SK-N-SH (cell line): ENCODE measurements at regions not wholly inside any gene's neighbourhood (a gene's known extent, or its start where the extent isn't known, plus 50 kb on each side); places are given as distances from the start of the nearest gene placed in this dataset.
"Not testable (repeated sequence)": the region's sequence is repeated elsewhere in the genome, so short reads cannot be mapped to it uniquely, and the experiment has no call there.

ENCODE experiments used
- CTCF ChIA-PET: fragments of 300-600, 350-600 bp; formaldehyde crosslinking; extraction: SDS; loops from one replicate; lab custom pipeline; 2021; lab: Yijun Ruan, JAX
- POLR2A ChIA-PET: fragments of 350-600 bp; sonication (Branson Sonifier 250); formaldehyde crosslinking; extraction: SDS; loops from one replicate; lab custom pipeline; 2020; ENCODE audit warnings: antibody characterized with exemption, inconsistent platforms; lab: Yijun Ruan, JAX
- DNase-seq: peaks from one replicate; pipeline ENCODE4 v3.0.0; 2012
- H2AFZ ChIP-seq: fragments of 200-600 bp; sonication (generic); 2 replicates; pipeline ENCODE4 v1.8.1; 2016; ENCODE audit warnings: antibody characterized with exemption, mild to moderate bottlenecking, low read depth
- H3F3A ChIP-seq: fragments of 200-600 bp; sonication (generic); replicated peaks from 2 replicates; pipeline ENCODE3; 2016; ENCODE audit warnings: antibody characterized with exemption, mild to moderate bottlenecking; ENCODE audit not compliant: insufficient read depth
- H3K27ac ChIP-seq, 2 experiments: fragments of 200-500 bp in 1 of 2; fragments of 200-600 bp in 1 of 2; sonication (Bioruptor generic) in 1 of 2; sonication (generic), shearing (Covaris generic) in 1 of 2; 2 replicates each; pipeline versions ENCODE4 v1.5.1 to v1.6.1; 2014 to 2016; ENCODE audit warnings: low read depth in 2 of 2, inconsistent platforms in 1 of 2, low read length in 1 of 2, mild to moderate bottlenecking in 1 of 2, mixed read lengths in 1 of 2
- H3K27me3 ChIP-seq: fragments of 200-600 bp; sonication (generic), shearing (Covaris generic); 2 replicates; pipeline ENCODE4 v1.6.1; 2016; ENCODE audit warnings: mixed run types; ENCODE audit not compliant: insufficient read depth
- H3K36me3 ChIP-seq, 2 experiments: fragments of 200-500 bp in 1 of 2; fragments of 200-600 bp in 1 of 2; sonication (Bioruptor generic) in 1 of 2; sonication (generic) in 1 of 2; replicated peaks in 1 of 2; 2 replicates each; pipeline versions ENCODE3 to v1.5.1; 2014 to 2016; ENCODE audit warnings: low read length in 1 of 2, mild to moderate bottlenecking in 1 of 2; ENCODE audit not compliant: insufficient read depth in 2 of 2, control insufficient read depth in 1 of 2
- H3K4me1 ChIP-seq, 2 experiments: fragments of 200-500 bp in 1 of 2; fragments of 200-600 bp in 1 of 2; sonication (Bioruptor generic) in 1 of 2; sonication (generic), shearing (Covaris generic) in 1 of 2; 2 replicates each; pipeline versions ENCODE4 v1.5.1 to v1.6.1; 2014 to 2016; ENCODE audit warnings: low read depth in 1 of 2, low read length in 1 of 2, mixed run types in 1 of 2; ENCODE audit not compliant: insufficient read depth in 2 of 2, control insufficient read depth in 1 of 2
- H3K4me2 ChIP-seq: fragments of 200-600 bp; sonication (generic), shearing (Covaris generic); 2 replicates; pipeline ENCODE4 v1.6.1; 2017; ENCODE audit warnings: mixed run types
- H3K4me3 ChIP-seq, 2 experiments: fragments of 200-500 bp in 1 of 2; fragments of 200-600 bp in 1 of 2; sonication (Bioruptor generic) in 1 of 2; sonication (generic), shearing (Covaris generic) in 1 of 2; 2 replicates each; pipeline versions ENCODE4 v1.5.1 to v1.8.1; 2014 to 2016; ENCODE audit warnings: low read depth in 2 of 2, inconsistent platforms in 1 of 2, low read length in 1 of 2, mild to moderate bottlenecking in 1 of 2, mixed read lengths in 1 of 2, moderate library complexity in 1 of 2
- H3K79me2 ChIP-seq: fragments of 200-600 bp; sonication (generic); 2 replicates; pipeline ENCODE4 v1.8.1; 2017; ENCODE audit warnings: mild to moderate bottlenecking; ENCODE audit not compliant: insufficient read depth
- H3K9ac ChIP-seq: fragments of 200-600 bp; sonication (generic); 2 replicates; pipeline ENCODE4 v1.6.1; 2017; ENCODE audit warnings: mixed run types
- H3K9me2 ChIP-seq: fragments of 200-600 bp; sonication (generic); 2 replicates; pipeline ENCODE4 v1.6.1; 2017; ENCODE audit warnings: mixed run types
- H3K9me3 ChIP-seq: fragments of 200-600 bp; sonication (generic); 2 replicates; pipeline ENCODE4 v1.6.1; 2017; ENCODE audit warnings: mixed run types, mild to moderate bottlenecking, moderate library complexity
- H4K20me1 ChIP-seq: fragments of 200-600 bp; sonication (generic); 2 replicates; pipeline ENCODE4 v1.6.1; 2017; ENCODE audit warnings: mild to moderate bottlenecking, mixed run types; ENCODE audit not compliant: insufficient read depth
- CHD2 ChIP-seq: fragments of 150-350 bp; IDR thresholded peaks from 2 replicates; pipeline ENCODE4 v1.6.1; 2018; ENCODE audit warnings: low read length; ENCODE audit not compliant: partially characterized antibody
- CTCF ChIP-seq: fragments of 200-600 bp; sonication (generic); IDR thresholded peaks from 2 replicates; pipeline ENCODE4 v1.6.1; 2017; ENCODE audit warnings: antibody characterized with exemption, mild to moderate bottlenecking, moderate library complexity
- ELF1 ChIP-seq: IDR thresholded peaks from 2 replicates; pipeline ENCODE4 v1.4.0; 2012
- EP300 ChIP-seq, 2 experiments: IDR thresholded peaks; 2 replicates each; pipeline versions ENCODE4 v1.4.0 to v1.6.1; 2012; ENCODE audit warnings: borderline replicate concordance in 1 of 2, low read depth in 1 of 2, low read length in 1 of 2
- IRF3 ChIP-seq: fragments of 150-350 bp; IDR thresholded peaks from 2 replicates; pipeline ENCODE4 v1.6.1; 2016; ENCODE audit warnings: mild to moderate bottlenecking, low read depth, low read length
- MEF2A ChIP-seq: IDR thresholded peaks from 2 replicates; pipeline ENCODE4 v1.4.0; 2012; ENCODE audit warnings: low read depth, borderline replicate concordance
- MXI1 ChIP-seq: IDR thresholded peaks from 2 replicates; pipeline ENCODE4 v1.6.1; 2012; ENCODE audit warnings: mild to moderate bottlenecking, low read depth, low read length, improper control_type of control experiment
- NFIC ChIP-seq: IDR thresholded peaks from 2 replicates; pipeline ENCODE4 v1.4.0; 2012; ENCODE audit warnings: borderline replicate concordance
- POLR2AphosphoS5 ChIP-seq: IDR thresholded peaks from 2 replicates; pipeline ENCODE4 v1.6.1; 2012; ENCODE audit warnings: low read depth, low read length
- SIN3A ChIP-seq: IDR thresholded peaks from 2 replicates; pipeline ENCODE4 v1.6.1; 2012; ENCODE audit warnings: low read depth, mild to moderate bottlenecking, low read length, moderate library complexity, borderline replicate concordance
- SMC3 ChIP-seq: IDR thresholded peaks from 2 replicates; pipeline ENCODE4 v1.6.1; 2012; ENCODE audit warnings: low read depth, low read length, improper control_type of control experiment
- TCF12 ChIP-seq: IDR thresholded peaks from 2 replicates; pipeline ENCODE4 v1.4.0; 2012
- TEAD4 ChIP-seq: IDR thresholded peaks from 2 replicates; pipeline ENCODE4 v1.4.0; 2012; ENCODE audit warnings: mild to moderate bottlenecking, borderline replicate concordance; ENCODE audit not compliant: insufficient read depth
- USF2 ChIP-seq: fragments of 150-350 bp; IDR thresholded peaks from 2 replicates; pipeline ENCODE4 v1.6.1; 2017; ENCODE audit warnings: antibody characterized with exemption, low read length, low read depth, borderline replicate concordance
- YY1 ChIP-seq: IDR thresholded peaks from 2 replicates; pipeline ENCODE4 v1.4.0; 2012; ENCODE audit warnings: low read depth, mild to moderate bottlenecking
- WGBS: methylation state at CpG from one replicate; pipeline ENCODE4 v1.1.6; 2017; ENCODE audit warnings: low lambda C conversion rate; 5-methylcytosine and 5-hydroxymethylcytosine counted together

- no peaks in the 10 kb centered on the region; a peak in 1 of 4 replicates for H3K4me1 ChIP-seq
- 19% methylated on average over 7 of the region's 7 CpGs for WGBS
- DNase-seq = no peak
- H3K9ac ChIP-seq = no peak overlapping the region
- H3K9me2 ChIP-seq = no peaks in the 10 kb centered on the region
- no peak for TF ChIP-seq USF2
- TF ChIP-seq ELF1 = no peak
- no peak for TF ChIP-seq TCF12
- TF ChIP-seq SIN3A = no peak
- TF ChIP-seq YY1 = no peak
- no peak for TF ChIP-seq IRF3
- TF ChIP-seq MEF2A = no peak
- no peak for TF ChIP-seq EP300 (IDR thresholded peaks at IDR 0.05; ENCODE audit: borderline replicate concordance in 1 of 2, low read depth in 1 of 2, low read length in 1 of 2)
- H3K27ac ChIP-seq = peak overlapping the region in 1 of 2 experiments; percentile 69; a peak in 2 of 4 replicates
- no peak overlapping the region for H3K4me2 ChIP-seq
- H2AFZ ChIP-seq = no peak overlapping the region
- ChIA-PET CTCF (no interaction called here), POLR2A (no interaction called here)
- no peaks in the 10 kb centered on the region; the same call in 1 of the 2 replicates for H3K27me3 ChIP-seq
- H3K79me2 ChIP-seq = peaks cover 3% of the 10 kb centered on the region
- no peak overlapping the region for H3K4me3 ChIP-seq
- H3F3A ChIP-seq = peaks cover 9% of the 10 kb centered on the region
- no peaks in the 10 kb centered on the region for H4K20me1 ChIP-seq
- no peaks in the 10 kb centered on the region for H3K9me3 ChIP-seq
- no peaks in the 10 kb centered on the region for H3K36me3 ChIP-seq
Observed at GRCh38 chr6:144379356-144379755, 94.2 kb downstream of the UTRN start.

GRCh38 chr6:144381499-144381898 is 96.4 kb downstream of the UTRN start:
- peaks cover 14% of the 10 kb centered on the region for H3F3A ChIP-seq
- H3K4me1 ChIP-seq, H4K20me1 ChIP-seq, H3K4me3 ChIP-seq, H3K4me2 ChIP-seq, H3K9ac ChIP-seq, H3K9me3 ChIP-seq, H3K27ac ChIP-seq, H3K27me3 ChIP-seq, DNase-seq, CTCF ChIA-PET, H3K9me2 ChIP-seq, H3K79me2 ChIP-seq, H3K36me3 ChIP-seq, POLR2A ChIA-PET, H2AFZ ChIP-seq: not testable (repeated sequence)
- WGBS = 0% methylated on average over 2 of the region's 2 CpGs

GRCh38 chr6:144383336-144383735 is 98.2 kb downstream of the UTRN start:
- 13% methylated on average over 2 of the region's 2 CpGs for WGBS
- no peak for DNase-seq
- H3K4me1 ChIP-seq = no peaks in the 10 kb centered on the region
- no peaks in the 10 kb centered on the region for H3K36me3 ChIP-seq
- H3K9me3 ChIP-seq = no peaks in the 10 kb centered on the region
- POLR2A ChIA-PET = no interaction called here
- no peak overlapping the region for H3K4me2 ChIP-seq
- no peak overlapping the region for H2AFZ ChIP-seq
- peaks cover 3% of the 10 kb centered on the region; the same call in 1 of the 2 replicates for H3K79me2 ChIP-seq
- H3K9ac ChIP-seq = no peak overlapping the region
- no peaks in the 10 kb centered on the region for H4K20me1 ChIP-seq
- CTCF ChIA-PET = interaction anchor here (1.2 kb wide), 1 partner anchor 47 kb away, joined by 3 read pairs; no protein-coding TSS in a partner anchor
- H3K9me2 ChIP-seq = no peaks in the 10 kb centered on the region
- no peak overlapping the region for H3K4me3 ChIP-seq
- H3F3A ChIP-seq = peaks cover 12% of the 10 kb centered on the region
- H3K27me3 ChIP-seq = no peaks in the 10 kb centered on the region; the same call in 1 of the 2 replicates
- no peak overlapping the region for H3K27ac ChIP-seq
- no peak for TF ChIP-seq CTCF
- no peak for TF ChIP-seq USF2
- TF ChIP-seq MXI1 = no peak
- TF ChIP-seq TEAD4 = no peak
- TF ChIP-seq EP300 (IDR thresholded peaks at IDR 0.05; ENCODE audit: borderline replicate concordance in 1 of 2, low read depth in 1 of 2, low read length in 1 of 2) = no peak
- no peak for TF ChIP-seq NFIC
- no peak for TF ChIP-seq CHD2
- TF ChIP-seq POLR2AphosphoS5 = no peak
- TF ChIP-seq ELF1 = no peak
- no peak for TF ChIP-seq SMC3
